GM21447 (cell line): ENCODE measurements at regions not wholly inside any gene's neighbourhood (a gene's known extent, or its start where the extent isn't known, plus 50 kb on each side); places are given as distances from the start of the nearest gene placed in this dataset.
"Not testable (repeated sequence)": the region's sequence is repeated elsewhere in the genome, so short reads cannot be mapped to it uniquely, and the experiment has no call there.

Source experiments
- ATAC-seq: cut with Tn5 transposase; IDR thresholded peaks from one replicate; pipeline ENCODE4 v1.9.1; 2021; ENCODE audit not compliant: unreplicated experiment

DNA sequence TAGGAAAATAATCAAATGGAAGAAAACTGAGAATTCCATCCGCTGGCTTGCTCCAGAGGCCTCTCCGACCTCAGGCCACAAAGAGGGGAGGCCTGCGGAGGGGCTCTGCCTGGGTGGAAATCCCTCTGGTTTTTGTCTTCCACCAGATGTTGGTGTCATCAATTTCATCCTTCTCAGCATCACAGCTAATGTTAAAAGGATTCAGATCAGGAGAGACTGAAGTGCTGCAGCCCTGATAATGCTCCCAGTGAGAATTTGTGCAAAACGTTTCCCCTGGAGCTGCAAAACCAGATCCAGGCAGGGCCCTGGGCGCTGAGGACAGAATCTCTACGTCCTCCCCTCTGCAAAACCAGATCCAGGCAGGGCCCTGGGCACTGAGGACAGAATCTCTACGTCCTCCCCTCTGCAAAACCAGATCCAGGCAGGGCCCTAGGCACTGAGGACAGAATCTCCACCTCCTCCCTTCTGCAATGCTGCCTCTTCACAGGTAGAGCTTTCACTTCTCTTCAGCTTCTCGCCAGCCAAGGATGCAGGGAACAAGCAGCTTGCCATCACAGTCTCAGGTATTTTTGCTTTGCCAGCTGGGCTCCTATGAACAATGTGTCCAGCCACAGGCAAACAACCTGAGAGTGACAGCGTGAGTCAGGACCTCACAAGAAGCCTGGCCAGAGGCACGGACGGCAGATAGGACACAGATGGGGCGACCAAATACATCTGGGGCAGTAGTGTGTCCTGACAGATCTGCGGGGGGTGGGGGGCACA lies 81.2 kb downstream of the TMEM18 start:
- no peak for ATAC-seq

DNA sequence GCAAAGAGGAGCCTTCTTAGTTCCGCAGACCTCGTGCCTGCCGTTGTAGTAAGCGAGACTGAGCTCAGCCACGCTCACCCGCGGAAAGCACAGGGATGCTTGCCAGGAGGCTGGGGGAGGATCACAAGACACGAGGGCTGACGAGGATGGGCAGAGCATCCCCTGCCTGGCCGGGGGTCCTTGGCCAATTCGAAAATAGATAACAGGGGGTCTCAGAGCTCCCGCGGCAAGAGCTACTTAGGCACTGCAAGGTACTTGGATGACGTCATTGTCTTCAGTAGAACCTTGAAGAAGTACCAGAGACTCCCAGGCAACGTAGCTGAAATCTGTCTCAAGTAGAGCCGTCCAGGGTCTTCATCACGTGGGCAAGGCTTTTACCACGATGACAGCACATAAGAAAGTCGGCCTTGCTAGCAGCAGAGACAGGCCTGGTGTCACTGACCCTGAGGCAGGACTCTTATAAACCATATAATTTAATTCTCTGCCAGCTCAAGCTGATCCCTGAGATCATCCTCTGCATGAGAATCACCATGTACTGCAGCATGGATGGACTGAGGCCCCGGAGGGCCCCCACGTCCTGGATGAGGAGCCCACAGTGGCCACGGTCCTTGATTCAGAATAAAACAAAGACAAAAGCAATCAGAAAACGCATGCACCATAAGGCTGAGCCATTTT lies 81.9 kb downstream of the TMEM18 start:
- no peak for ATAC-seq

DNA sequence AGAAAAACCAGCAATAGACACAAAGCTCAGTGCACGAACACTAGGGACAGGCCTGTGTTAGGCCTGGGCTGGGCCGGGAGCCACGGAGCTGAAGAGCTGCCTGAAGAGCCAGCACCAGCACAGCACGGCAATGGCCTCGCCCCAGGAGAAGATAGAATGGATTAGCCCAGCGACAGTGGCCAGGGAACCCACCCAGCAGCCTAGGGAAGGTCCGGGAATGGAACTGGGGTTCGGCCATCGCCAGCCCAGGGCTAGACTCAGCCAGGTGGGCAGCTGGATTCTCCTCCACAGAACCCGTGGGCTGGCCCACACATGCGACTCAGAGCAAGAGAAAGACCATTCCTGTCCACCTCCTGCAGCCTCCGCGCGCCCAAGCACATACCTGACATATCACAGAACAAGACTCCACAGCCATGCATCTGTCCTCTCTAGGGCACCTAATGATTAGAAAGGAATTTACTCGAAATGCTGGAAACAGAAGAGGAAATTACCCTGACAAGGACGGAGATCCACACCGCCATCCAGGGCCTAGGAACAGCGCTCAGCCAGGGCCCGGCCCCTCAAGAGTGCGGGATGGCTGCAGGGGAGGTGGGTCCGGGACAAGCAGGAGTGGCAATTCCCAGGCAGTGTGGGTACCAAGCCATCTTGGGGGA lies 82.8 kb downstream of the TMEM18 start:
- no peak for ATAC-seq

DNA sequence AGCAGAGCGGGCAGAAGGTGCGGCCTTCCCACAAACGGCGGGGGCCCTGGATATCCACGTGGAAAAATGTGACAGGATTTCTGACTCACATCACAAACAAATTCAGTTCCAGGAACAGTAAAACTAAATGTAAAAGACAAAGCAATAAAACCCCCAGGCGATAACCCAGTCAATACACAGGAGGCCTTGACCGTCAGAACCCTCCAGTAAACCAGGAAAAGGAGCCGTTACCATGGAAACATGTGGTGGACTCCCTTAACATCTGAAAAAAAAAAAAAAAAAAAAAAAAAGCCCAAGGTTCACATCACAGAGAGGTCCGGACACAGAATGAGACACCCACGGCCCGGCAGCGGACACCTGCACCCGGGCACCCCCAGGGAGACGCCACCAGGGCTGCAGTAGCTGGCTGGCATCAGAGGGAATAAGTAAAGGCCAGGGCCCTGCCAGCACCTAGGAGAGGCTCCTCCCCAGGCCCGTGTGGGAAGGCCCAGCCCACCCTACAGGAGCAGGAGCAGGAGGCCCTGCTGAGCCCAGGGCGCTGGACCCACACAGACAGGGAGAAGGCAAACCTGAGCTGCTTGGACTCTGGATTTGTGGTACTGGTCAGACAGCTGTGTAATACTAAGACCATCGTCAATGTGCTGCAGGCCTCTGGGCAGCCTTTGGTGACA lies 83.7 kb downstream of the TMEM18 start:
- ATAC-seq: no peak

DNA sequence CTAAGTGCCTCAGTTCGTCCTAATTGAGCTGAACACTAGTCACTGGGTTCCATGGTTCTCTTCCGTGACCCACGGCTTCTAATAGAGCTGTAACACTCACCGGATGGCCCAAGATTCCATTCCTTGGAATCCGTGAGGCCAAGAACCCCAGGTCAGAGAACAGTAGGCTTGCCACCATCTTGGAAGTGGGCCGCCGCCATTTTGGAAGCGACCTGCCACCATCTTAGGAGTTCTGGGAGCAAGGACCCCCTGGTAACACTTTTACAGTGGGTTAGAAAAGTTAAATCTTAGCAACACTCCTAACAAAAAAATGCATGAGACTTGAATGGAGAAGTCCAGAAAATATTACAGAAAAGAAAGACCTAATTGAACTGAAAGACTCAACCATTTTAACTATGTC lies 84.5 kb downstream of the TMEM18 start:
- ATAC-seq: no peak

DNA sequence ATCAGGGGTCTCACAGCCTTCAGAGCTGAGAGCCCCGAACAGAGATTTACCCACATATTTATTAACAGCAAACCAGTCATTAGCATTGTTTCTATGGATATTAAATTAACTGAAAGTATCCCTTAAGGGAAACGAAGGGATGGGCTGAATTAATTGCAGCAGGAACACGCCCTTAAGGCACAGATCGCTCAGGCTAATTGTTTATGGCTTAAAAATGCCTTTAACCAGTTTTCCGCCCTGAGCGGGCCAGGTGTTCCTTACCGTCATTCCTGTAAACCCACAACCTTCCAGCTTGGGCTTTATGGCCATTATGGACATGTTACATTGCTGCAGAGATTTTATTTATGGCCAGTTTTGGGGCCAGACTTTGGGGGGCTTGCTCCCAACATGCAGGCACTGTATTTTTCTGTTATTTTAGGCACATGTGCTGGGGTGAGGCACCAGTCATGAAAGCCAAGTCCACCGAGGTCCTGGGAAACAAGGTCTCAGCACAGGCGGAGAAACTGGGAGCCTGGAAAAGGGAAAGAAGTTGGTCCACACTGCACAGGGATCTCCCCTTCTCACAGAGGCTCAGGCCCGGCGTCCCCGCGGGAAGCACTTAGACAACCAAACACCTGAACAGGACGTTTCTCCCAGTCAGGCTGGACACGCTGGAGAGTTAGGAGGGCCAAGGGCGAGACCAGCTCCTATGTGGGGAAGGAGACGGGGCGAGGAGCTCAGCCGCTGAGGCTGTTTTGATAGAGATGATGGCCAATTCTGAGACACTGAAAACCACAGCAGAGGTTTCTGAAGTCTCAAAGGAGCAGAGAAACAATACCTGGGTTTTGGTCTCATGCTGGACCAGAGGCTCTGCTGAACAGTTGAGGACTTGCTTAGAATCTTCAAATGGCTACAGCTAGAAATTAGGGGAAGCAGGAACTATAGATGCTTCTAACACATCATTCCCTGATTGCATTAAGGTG lies 86.7 kb downstream of the TMEM18 start:
- no peak for ATAC-seq

DNA sequence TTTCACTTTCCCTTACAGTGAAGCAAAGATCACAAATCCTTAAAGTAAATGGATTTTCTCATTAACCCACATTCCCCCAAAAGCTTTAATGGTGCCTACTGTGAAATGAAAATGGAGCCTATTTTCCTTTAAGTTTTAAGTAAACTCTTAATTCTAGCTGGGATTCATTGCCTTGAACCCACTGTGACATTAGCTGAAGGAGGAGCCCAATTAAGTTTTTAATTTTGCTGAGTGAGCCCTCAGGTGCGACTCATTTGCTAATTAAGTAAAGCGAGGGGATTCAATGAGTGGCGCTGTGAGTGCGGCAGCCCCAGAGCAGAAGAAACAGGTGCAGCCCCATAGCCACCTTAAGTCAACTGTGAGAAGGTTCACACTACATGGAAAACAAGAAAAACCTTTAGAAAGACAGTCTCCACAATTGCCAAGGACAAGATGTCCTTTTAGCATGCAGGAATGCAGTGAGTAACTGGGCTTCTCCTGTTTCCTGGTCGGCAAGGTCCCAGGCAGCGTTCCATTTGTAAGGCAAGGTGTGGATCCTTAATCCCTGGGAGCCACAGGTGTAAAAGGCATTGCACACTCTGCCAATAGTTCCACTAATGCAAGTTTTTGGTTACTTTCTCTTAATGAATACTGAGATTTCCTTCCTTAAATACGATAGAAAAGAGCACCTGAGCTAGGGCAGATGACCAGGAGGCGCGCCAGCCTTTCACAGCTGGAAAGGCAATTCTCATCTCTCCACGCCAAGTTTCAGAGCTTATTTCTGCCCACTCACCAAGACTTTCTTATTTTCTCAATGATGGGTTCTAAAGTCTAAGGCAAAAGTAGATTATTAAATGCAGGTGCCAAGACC lies 87.7 kb downstream of the TMEM18 start:
- ATAC-seq: no peak

DNA sequence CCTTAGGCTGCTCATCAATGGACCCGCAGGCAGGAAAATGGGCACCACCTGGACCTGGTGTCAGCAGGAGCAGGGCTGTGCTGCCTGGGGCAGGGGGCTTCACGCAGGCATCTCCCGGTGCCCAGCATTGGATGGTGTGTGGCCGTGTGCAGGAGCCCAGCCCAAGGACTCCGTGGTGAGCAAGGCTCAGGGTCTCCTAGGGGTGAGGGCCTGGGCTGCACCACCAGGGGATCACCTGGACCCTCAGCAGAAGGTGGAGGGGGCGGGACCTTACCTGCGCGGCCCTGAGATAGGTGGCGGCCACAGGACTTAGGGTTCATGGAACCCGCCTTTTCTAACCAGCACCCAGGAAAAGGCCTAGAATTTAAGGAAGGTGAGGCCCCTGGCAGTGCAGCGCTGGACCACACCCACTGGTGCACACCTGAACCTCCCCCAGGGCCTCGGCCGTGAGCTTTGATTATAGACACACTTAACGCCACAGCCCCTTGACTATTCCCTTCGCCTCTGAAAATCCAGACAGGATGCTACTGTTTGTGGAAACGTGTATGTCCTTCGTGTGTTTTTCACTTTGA lies 89.0 kb downstream of the TMEM18 start:
- no peak for ATAC-seq

DNA sequence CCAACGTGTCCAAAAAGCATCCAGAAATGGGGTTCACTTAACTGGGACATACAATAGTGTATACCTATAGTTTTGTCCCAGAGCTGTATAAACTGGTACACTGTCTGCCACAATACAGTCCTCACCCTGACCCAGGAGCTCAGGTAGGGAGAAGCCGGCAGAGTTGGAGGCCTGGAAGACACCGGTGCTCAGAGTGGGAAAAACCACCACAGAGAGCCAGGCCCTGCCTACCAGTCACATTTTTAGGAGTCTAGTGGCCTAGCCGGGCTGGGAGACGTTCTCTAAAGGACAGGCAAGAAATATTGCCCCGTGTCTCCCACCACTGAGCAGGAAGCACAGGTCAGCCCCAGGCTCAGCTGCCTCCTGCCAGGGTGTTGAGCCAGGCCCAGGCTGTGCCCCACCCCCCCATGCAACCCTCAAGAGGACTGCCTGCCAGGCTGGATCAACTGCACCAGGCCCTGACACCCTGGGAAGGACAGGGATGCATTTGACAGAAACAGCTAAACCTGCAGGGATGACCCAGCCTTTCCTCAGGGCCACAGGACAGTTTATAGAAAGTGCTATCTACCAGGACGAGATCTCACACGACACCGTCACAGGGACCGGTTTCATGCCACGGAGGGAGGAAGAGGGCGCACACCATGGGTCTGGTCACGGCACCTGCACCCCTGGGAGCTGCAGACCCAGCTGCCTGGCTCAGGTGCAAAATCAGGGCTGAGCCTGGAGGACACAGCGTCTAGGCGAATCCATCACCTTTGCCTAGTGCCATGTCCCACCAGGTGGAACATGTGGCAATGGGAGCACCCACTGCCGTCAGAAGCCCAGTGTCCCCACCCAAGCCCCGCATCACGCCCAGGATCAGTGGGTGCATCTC lies 89.9 kb downstream of the TMEM18 start:
- ATAC-seq: no peak

DNA sequence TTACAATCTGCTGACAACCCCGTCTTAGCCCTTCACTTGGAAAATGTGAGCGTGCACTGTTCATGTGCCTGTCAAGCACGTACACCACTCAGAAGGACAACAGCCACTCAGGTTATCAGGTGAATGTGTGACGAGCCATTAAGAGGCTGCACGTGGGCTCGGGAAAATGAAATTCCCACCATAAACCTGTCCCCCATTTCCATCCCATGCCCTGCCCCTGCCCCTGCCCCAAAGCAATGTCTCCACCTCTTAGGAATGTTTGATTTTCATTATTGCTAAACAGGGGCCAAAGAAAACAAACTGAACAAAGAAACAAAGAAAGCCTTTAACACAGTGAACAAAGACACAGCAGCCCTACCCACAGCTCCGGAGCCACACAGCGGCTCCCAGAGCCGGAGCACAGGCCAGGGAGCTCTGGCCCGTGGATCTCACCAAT lies 90.5 kb downstream of the TMEM18 start:
- no peak for ATAC-seq

DNA sequence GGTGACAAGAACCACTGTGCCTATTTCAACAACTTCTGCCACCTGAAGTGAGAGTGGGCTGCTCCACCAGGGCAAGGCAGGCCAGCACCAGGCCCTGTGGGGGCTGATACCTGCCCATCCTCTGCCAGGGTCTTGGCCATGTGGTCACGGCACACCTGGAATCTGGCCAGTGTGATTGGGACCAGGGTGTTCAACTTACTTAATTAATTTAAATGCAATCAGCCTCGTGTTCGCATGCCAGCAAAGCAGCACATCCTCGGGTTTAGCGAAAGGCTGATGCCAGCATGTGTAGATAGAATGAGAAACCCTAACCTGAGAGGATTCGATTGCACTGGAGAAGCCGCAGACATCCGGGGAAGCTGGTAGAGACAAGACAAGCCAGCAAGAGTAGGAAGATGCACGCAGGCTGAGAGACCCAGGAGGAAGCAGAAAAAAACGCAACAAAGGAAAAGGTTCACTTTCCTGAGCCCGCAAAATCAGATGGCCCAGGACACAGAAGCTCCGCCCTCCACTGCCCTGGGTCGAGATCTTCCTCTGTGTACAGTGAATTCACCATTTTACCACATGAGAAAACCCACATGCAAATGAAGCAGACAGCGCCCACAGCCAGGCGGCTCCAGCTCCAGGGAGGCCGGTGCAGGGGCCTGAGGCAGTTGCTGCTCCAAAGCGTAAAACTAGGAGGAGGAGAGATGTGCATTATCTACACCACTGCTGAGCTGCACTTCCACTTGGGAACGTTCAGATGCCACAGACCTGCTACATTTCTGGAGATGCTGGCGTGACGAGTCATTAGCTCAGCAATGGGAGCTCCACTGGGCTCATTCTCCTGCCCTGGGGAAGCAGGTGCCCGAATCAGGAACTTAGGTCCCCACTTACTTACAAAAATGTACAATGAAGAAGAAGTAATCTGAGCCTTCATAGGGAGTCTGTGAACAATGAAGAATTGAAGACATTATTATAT lies 92.1 kb downstream of the TMEM18 start:
- ATAC-seq: peak; percentile 96

DNA sequence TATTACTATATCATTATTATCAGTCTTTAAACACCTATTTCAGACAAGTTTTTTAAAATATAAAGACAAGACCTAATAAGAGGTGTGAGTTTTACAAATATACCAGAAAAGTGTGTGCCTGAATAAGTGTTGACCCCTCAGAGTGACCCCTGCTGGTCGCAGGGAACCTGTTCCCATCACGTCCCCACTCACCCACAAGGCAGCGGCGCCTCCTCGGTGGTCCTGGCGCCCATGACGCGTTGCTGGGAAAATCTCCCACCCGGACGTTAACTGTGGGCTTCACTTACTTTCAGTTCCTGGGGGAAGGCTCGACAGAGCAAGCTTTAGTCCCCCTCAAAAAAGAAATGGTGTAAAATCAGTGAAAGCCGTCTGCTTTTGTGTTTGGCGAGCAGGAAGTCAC lies 93.5 kb downstream of the TMEM18 start:
- ATAC-seq: no peak

DNA sequence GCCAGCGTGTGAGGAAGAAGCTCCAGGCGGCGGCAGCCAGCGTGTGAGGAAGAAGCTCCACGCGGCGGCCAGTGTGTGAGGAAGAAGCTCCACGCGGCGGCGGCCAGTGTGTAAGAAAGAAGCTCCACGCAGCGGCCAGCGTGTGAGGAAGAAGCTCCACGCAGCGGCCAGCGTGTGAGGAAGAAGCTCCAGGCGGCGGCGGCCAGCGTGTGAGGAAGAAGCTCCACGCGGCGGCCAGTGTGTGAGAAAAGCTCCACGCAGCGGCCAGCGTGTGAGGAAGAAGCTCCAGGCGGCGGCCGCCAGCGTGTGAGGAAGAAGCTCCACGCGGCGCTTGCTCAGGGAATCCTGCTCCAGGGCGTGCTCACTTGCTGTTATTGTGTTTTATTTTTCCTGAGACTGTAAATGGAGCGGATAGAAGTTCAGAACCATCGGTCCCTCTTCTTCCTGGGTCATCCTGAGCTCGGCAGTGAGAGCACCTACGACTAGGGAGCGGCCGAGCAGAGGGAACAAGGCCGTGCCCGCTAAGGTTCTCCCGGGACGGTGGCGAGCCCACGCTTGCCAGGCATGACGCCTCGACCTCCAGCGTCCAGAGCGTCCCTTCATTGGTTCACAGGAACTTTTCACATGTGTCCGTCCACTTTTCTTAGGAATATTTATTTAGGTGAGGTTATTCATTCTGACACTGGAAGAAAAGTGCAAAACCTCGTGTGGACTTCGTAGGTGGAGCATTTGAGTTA lies 94.2 kb downstream of the TMEM18 start:
- ATAC-seq: no peak

DNA sequence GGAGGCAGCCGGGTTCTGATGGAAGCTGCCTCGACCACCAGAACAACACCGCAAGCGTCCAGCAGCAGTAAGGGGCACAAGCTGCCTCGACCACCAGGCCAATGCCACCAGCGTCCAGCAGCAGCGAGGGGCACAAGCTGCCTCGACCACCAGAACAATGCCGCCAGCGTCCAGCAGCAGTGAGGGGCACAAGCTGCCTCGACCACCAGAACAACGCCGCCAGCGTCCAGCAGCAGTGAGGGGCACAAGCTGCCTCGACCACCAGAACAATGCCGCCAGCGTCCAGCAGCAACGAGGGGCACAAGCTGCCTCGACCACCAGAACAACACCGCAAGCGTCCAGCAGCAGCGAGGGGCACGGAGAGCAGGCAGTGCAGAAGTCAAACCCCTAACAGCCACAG lies 94.9 kb downstream of the TMEM18 start:
- not testable (repeated sequence) for ATAC-seq

DNA sequence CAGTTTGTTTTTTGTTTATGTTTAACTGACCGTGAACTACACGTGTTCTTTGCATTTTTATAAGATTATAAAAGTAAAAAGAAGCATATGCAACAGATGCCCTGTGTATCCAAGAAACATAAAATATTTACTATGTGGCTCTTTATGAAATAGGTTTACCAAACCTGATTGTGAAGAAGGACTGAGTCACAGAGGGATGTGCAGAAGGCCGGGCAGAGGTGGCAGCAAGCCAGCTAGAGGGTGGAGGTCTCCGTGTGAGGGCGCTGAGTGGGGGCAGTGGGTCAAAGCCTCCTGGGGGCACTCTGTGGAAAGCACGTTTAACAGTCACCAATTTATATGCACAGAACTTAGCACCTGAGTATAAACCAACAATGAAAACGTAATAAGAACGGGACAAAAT lies 97.2 kb downstream of the TMEM18 start:
- no peak for ATAC-seq

DNA sequence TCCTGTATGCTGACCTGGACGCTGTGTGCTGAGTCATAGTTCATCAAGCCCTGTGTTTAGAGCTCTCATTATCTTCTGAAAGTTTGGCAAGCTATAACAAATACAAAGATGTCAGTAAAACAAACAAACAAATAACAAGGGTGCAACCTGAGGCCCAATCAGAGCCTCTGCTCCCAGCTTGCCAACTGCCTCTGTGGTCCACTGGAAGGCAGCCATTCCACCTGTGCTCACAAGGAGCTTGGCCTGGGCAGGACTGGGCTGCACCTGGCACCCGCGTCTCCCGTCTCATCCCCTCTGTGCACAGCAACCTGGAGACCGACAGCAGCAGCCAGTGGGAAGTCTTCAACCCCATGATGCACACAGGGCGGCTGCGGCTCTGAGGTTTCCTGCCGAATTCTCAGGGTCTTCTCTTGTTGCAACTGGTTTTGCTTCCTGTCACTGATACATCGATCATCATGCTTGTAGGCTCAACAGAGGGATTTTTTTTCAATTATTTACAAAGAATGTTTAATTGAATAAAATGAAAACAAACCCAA lies 97.8 kb downstream of the TMEM18 start:
- ATAC-seq: no peak
